ENCODE measurements at regions not wholly inside any gene's neighbourhood (a gene's known extent, or its start where the extent isn't known, plus 50 kb on each side); places are given as distances from the start of the nearest gene placed in this dataset.

- TF ChIP-seq EZH2 (IDR thresholded peaks at IDR 0.05; ENCODE audit: low read length, unreplicated experiment) (no peak), CTCF (conservative IDR thresholded peaks at IDR 0.05; ENCODE audit: low read depth, low read length) (no peak), EZH2phosphoT487 (IDR thresholded peaks at IDR 0.05; ENCODE audit: borderline replicate concordance, low read length) (no peak)
Observed at GRCh38 chr10:130393342-130393741, 257.2 kb downstream of the GLRX3 start.
